Lower leg skin (tissue), 3 donors: ENCODE measurements at regions not wholly inside any gene's neighbourhood (a gene's known extent, or its start where the extent isn't known, plus 50 kb on each side); places are given as distances from the start of the nearest gene placed in this dataset.

Experiments
- CTCF ChIP-seq, 3 donors: fragments of 450-650 bp; IDR thresholded peaks; one replicate each; pipeline ENCODE4 v1.5.1; 2016; ENCODE audit warnings: antibody characterized with exemption in 3 of 3, mild to moderate bottlenecking in 3 of 3, moderate library complexity in 2 of 3
- POLR2A ChIP-seq, 2 donors: fragments of 450-650 bp; IDR thresholded peaks; one replicate each; pipeline ENCODE4 v1.6.1; 2016 to 2017; ENCODE audit warnings: antibody characterized with exemption in 2 of 2, mild to moderate bottlenecking in 1 of 2, moderate library complexity in 1 of 2

- TF ChIP-seq CTCF (IDR thresholded peaks at IDR 0.05) (no peak), POLR2A (IDR thresholded peaks at IDR 0.05) (no peak)
Measured at GRCh38 chr7:91557789-91558404, 293.7 kb downstream of the FZD1 start.
